Esophagus squamous epithelium (tissue), 5 donors: ENCODE measurements at regions not wholly inside any gene's neighbourhood (a gene's known extent, or its start where the extent isn't known, plus 50 kb on each side); places are given as distances from the start of the nearest gene placed in this dataset.

Experiments used
- DNase-seq: peaks from one replicate; lab custom pipeline; 2025; lab: John Stamatoyannopoulos, UW
- H3K27ac ChIP-seq, 4 donors: fragments of 200-600 bp; sonication (generic); one replicate each; pipeline ENCODE4 v1.5.1; 2016 to 2019; ENCODE audit warnings: mild to moderate bottlenecking in 1 of 4
- H3K27me3 ChIP-seq, 4 donors: fragments of 200-600 bp; sonication (generic); 1 replicate in 3 of 4; 2 replicates in 1 of 4; pipeline versions ENCODE4 v1.5.1 to v1.6.0; 2017 to 2021; ENCODE audit warnings: antibody characterized with exemption in 1 of 4
- H3K36me3 ChIP-seq, 3 donors: fragments of 200-600 bp; sonication (generic); one replicate each; pipeline ENCODE4 v1.5.1; 2016 to 2019
- H3K4me1 ChIP-seq, 3 donors: fragments of 200-600 bp; sonication (generic); one replicate each; pipeline ENCODE4 v1.5.1; 2017 to 2019
- H3K4me3 ChIP-seq, 4 donors: fragments of 200-600 bp; sonication (generic); 1 replicate in 3 of 4; 2 replicates in 1 of 4; pipeline ENCODE4 v1.5.1; 2016 to 2019; ENCODE audit warnings: mild to moderate bottlenecking in 2 of 4, moderate library complexity in 1 of 4
- H3K9me3 ChIP-seq, 3 donors: fragments of 200-600 bp; sonication (generic); one replicate each; pipeline ENCODE4 v1.5.1; 2016 to 2019
- POLR2A ChIP-seq, 4 donors: fragments of 450-650 bp; IDR thresholded peaks; one replicate each; pipeline ENCODE4 v1.6.1; 2017; ENCODE audit warnings: antibody characterized with exemption in 4 of 4, mild to moderate bottlenecking in 4 of 4, moderate library complexity in 3 of 4
- WGBS, 2 donors: methylation state at CpG; one replicate each; pipeline ENCODE4 v1.1.5; 2018; 5-methylcytosine and 5-hydroxymethylcytosine counted together
- intact Hi-C: fragments of 100-400 bp; cut with DNase I; formaldehyde crosslinking; loops from one replicate; pipeline ENCODE4 v1.15.0; 2022
- TF ChIP-seq, protein P1 (sequence below), 6 experiments: fragments of 450-650 bp in 4 of 6; fragments of 200-600 bp in 2 of 6; sonication (generic) in 2 of 6; IDR thresholded peaks; one replicate each; pipeline ENCODE4 v1.5.1; 2016 to 2019; ENCODE audit warnings: antibody characterized with exemption in 6 of 6, mild to moderate bottlenecking in 4 of 6, moderate library complexity in 4 of 6
- donor health status: DM: yes; HTN: yes; CAD: no.

DNA sequence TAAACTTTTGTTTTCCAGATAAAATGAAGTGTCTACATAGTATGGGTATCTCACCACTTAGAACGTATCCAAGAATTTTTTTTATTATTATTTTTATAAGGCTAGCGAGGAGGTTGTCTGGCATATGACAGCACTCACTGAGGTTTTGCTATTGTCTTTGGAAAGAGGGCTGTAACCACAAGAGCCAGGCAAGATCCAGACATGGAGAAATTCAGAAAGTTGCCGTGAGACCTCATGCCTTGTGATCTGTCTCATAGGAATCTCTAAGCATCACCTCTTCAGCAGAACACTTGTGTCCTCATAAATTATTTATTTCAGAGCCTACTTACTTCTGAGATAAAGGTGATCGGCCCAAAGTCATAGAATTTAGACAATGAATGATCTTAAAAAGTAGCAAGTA is 410.8 kb downstream of the CDH11 start:
- no peaks in the 10 kb centered on the region for H3K36me3 ChIP-seq
- no peak for DNase-seq
- WGBS, 2 donors = 79 to 82% methylated on average over 4 of the region's 4 CpGs
- no peaks in the 10 kb centered on the region for H3K9me3 ChIP-seq
- no peak overlapping the region for H3K4me3 ChIP-seq
- H3K4me1 ChIP-seq = no peaks in the 10 kb centered on the region
- no peaks in the 10 kb centered on the region for H3K27me3 ChIP-seq
- intact Hi-C loops = no loop called here
- TF ChIP-seq POLR2A (IDR thresholded peaks at IDR 0.05) = no peak
- TF ChIP-seq, protein P1, sequence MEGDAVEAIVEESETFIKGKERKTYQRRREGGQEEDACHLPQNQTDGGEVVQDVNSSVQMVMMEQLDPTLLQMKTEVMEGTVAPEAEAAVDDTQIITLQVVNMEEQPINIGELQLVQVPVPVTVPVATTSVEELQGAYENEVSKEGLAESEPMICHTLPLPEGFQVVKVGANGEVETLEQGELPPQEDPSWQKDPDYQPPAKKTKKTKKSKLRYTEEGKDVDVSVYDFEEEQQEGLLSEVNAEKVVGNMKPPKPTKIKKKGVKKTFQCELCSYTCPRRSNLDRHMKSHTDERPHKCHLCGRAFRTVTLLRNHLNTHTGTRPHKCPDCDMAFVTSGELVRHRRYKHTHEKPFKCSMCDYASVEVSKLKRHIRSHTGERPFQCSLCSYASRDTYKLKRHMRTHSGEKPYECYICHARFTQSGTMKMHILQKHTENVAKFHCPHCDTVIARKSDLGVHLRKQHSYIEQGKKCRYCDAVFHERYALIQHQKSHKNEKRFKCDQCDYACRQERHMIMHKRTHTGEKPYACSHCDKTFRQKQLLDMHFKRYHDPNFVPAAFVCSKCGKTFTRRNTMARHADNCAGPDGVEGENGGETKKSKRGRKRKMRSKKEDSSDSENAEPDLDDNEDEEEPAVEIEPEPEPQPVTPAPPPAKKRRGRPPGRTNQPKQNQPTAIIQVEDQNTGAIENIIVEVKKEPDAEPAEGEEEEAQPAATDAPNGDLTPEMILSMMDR (IDR thresholded peaks at IDR 0.05) = no peak
- no peak overlapping the region for H3K27ac ChIP-seq

DNA sequence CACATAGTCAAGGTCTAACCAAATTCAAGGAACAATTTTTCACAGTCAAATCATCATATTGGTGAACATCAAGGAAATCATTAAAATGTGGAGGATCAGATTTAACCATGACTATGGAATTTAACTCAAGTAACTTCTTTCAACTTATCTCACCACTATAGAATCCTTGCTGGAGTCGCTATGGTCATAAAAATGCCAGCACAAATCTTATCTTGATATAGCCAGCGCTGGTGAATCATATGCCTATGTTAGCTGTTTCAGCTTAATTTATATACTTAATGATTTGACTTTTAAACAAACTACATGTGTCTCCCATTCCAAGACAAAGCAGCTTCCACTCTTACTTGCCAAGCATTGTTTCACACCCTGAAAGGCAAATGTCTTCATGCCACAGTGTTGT is 416.4 kb downstream of the CDH11 start:
- intact Hi-C loops = no loop called here
- Histone ChIP-seq H3K4me3 (no peak overlapping the region), H3K27me3 (no peaks in the 10 kb centered on the region), H3K27ac (no peak overlapping the region), H3K9me3 (peaks cover 0 to 4% (median 0%) of the 10 kb centered on the region in 3 donors), H3K4me1 (no peaks in the 10 kb centered on the region), H3K36me3 (no peaks in the 10 kb centered on the region)
- 60 to 72% methylated on average over 2 of the region's 2 CpGs for WGBS, 2 donors
- no peak for DNase-seq
- TF ChIP-seq POLR2A (IDR thresholded peaks at IDR 0.05) = no peak

DNA sequence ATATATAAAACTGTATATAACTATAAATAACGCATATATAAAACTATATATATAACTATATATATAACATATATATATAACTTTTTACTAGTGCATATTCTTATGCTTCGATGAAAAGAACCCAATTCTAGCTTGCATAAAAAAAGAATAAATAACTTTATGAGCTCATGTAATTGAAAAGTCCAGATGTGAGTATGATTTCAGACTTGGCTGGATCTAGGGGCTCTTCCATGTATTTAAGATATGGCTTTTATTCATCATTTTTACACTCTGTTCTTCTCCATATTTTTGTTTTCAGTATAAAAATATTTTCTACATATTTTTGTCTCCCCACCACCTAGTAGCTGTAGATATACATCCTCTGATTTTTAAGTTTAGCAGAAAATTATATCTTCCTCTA is 417.5 kb downstream of the CDH11 start:
- Histone ChIP-seq H3K27ac (no peak overlapping the region), H3K9me3 (peaks cover 0 to 4% (median 0%) of the 10 kb centered on the region in 3 donors), H3K4me1 (no peaks in the 10 kb centered on the region), H3K4me3 (no peak overlapping the region), H3K27me3 (no peaks in the 10 kb centered on the region), H3K36me3 (no peaks in the 10 kb centered on the region)
- TF ChIP-seq POLR2A (IDR thresholded peaks at IDR 0.05) = no peak
- TF ChIP-seq, protein P1 (IDR thresholded peaks at IDR 0.05) = no peak
- no peak for DNase-seq
- intact Hi-C loops = no loop called here
- 72 to 76% methylated on average over 2 of the region's 2 CpGs for WGBS, 2 donors

DNA sequence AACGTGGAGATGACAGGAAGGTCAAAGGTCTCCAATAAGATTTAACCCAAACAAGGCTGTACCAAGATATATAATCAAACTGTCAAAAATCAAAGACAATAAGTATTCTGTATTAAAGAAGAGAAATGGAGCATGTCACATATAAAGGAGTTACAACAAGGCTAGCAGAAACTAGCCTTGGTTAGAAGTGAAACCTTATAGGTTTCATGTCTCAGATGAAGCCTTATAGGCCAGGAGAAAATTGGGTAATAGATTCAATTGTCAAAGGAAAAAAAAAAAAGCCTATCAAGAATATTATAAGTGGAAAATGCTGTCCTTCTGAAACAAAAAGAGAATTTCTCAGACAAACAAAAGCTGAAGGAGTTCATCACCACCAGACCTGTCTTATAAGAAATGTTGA is 419.4 kb downstream of the CDH11 start:
- WGBS, 2 donors = 21 to 41% methylated on average over 1 of the region's 1 CpG
- Histone ChIP-seq H3K4me3 (no peak overlapping the region), H3K9me3 (peaks cover 0 to 4% (median 0%) of the 10 kb centered on the region in 3 donors), H3K27ac (no peak overlapping the region), H3K4me1 (no peaks in the 10 kb centered on the region), H3K36me3 (no peaks in the 10 kb centered on the region), H3K27me3 (no peaks in the 10 kb centered on the region)
- intact Hi-C loops = no loop called here
- TF ChIP-seq POLR2A (IDR thresholded peaks at IDR 0.05) = no peak
- TF ChIP-seq, protein P1 (IDR thresholded peaks at IDR 0.05) = no peak
- no peak for DNase-seq

DNA sequence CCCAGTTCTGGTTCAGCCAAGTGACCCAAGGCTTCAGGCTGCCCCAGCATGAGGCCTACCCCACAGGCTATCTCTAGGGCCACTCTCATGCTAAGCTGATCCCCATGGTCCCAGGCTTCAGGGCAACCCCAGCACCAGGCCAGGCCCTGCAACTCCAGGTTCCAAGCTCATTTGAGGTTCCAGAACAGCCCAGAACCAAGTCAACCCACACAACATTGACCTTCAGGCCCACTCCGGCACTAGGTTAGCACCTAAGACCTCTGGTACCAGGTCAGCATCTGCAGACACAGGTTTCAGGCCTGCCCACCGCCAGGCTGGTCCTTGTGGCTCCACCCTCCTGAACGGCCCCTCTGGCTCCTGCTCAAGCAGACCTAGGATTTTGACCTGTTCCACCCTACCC is 421.2 kb downstream of the CDH11 start:
- peaks cover 0 to 4% (median 0%) of the 10 kb centered on the region in 3 donors for H3K9me3 ChIP-seq
- 73 to 75% methylated on average over 1 to 3 of the region's 3 CpGs for WGBS, 2 donors
- DNase-seq = no peak
- no peaks in the 10 kb centered on the region for H3K4me1 ChIP-seq
- H3K27me3 ChIP-seq = no peaks in the 10 kb centered on the region
- TF ChIP-seq, protein P1 (IDR thresholded peaks at IDR 0.05) = no peak
- TF ChIP-seq POLR2A (IDR thresholded peaks at IDR 0.05) = no peak
- no peak overlapping the region for H3K27ac ChIP-seq
- no peaks in the 10 kb centered on the region for H3K36me3 ChIP-seq
- no peak overlapping the region for H3K4me3 ChIP-seq
- intact Hi-C loops = no loop called here

DNA sequence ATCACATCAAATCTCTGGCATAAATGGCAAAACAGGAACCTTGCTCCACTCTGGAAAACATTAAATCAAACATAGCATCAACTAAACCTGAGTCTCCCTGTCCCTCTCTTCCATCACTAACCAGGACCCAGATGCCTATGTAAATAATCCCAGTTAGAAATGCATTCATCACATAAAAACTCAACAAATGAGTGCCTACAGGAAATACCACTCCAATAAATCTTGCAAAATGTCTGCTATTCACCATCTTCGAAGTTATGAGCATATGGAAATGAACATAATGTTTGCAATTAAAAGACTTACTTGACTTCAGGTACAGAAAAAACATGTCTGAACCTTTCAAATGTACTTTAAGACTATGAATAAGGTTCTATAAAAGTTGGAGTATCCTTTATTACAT is 425.0 kb downstream of the CDH11 start:
- Histone ChIP-seq H3K27ac (no peak overlapping the region), H3K4me1 (no peaks in the 10 kb centered on the region), H3K9me3 (peaks cover 0 to 4% (median 0%) of the 10 kb centered on the region in 3 donors), H3K4me3 (no peak overlapping the region), H3K36me3 (no peaks in the 10 kb centered on the region), H3K27me3 (no peaks in the 10 kb centered on the region)
- no peak for DNase-seq
- intact Hi-C loops = no loop called here
- no peak for TF ChIP-seq POLR2A (IDR thresholded peaks at IDR 0.05)
- TF ChIP-seq, protein P1 (IDR thresholded peaks at IDR 0.05) = no peak
- 39 to 50% methylated on average over 1 of the region's 1 CpG for WGBS, 2 donors
